GM12873 (cell line): ENCODE measurements at regions not wholly inside any gene's neighbourhood (a gene's known extent, or its start where the extent isn't known, plus 50 kb on each side); places are given as distances from the start of the nearest gene placed in this dataset.

Experiments
- TF ChIP-seq, protein P1 (sequence below): IDR thresholded peaks from 2 replicates; pipeline ENCODE4 v1.5.1; 2012; ENCODE audit warnings: low read depth, mild to moderate bottlenecking, moderate library complexity, low read length, control low read depth; ENCODE audit not compliant: insufficient read depth; ENCODE audit errors: missing control alignments

DNA sequence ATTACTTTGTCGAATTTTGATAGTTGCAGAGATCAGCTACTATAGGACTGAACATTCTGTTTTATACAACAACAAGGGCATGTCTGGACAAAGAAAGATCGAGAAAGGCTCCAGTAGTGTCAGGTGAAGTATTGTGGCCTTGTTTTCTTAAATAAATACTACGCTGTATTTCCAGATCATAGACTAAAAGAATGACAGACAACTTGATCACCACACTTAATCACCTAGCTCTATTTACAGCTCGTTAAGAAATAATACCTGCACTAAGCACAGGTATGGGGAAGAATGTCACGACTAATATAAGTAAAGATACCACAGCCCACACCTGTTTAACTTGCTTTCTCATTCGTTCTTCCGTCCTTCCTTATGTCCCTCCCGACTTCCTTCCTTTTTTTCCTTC lies 269.2 kb downstream of the HGF start:
- TF ChIP-seq, protein P1, sequence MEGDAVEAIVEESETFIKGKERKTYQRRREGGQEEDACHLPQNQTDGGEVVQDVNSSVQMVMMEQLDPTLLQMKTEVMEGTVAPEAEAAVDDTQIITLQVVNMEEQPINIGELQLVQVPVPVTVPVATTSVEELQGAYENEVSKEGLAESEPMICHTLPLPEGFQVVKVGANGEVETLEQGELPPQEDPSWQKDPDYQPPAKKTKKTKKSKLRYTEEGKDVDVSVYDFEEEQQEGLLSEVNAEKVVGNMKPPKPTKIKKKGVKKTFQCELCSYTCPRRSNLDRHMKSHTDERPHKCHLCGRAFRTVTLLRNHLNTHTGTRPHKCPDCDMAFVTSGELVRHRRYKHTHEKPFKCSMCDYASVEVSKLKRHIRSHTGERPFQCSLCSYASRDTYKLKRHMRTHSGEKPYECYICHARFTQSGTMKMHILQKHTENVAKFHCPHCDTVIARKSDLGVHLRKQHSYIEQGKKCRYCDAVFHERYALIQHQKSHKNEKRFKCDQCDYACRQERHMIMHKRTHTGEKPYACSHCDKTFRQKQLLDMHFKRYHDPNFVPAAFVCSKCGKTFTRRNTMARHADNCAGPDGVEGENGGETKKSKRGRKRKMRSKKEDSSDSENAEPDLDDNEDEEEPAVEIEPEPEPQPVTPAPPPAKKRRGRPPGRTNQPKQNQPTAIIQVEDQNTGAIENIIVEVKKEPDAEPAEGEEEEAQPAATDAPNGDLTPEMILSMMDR: no peak

- TF ChIP-seq, protein P1: peak; percentile 49
These were observed 270.4 kb downstream of the HGF start for GRCh38 chr7:81499262-81500116.

- TF ChIP-seq, protein P1: no peak
These were observed 271.7 kb downstream of the HGF start for GRCh38 chr7:81498176-81498575.

- TF ChIP-seq, protein P1: no peak
These were observed 276.9 kb downstream of the HGF start for GRCh38 chr7:81492910-81493309.

DNA sequence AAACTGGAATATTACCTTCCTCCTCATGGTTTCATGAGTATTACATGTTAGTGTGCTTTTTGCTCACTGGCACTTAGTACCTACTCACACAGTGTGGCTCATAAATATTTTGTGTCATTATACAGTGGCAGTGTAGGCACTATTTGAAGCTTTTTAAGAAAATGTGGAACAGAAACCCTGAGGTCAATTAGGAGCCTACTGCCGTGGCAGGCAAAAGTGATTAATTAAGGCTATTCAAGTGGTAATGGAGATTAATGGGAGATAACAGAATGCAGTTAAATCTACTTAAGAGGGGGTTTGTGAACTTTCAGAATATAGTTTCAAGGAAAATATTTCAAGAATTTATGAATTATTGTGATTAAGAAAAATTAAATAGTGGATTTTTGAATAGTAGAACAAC lies 277.6 kb downstream of the HGF start:
- TF ChIP-seq, protein P1: no peak

DNA sequence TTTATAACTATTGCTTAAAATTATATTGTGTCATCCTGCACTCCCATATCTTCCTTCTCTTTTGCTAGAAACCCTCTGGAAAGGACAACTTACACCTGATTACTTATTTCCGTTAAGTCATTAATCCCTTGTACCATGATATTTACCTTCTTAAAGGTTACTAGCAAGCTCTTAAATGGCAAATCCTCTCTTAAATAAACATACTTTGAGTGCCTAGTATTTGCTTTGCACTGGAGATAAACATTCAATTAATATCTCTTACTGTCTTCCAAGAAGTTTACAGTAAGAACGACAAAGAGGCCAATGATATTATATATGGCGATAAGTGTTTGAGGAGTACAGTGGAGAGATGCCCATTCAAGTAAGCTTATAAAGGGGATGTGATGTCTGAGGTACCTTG lies 278.3 kb downstream of the HGF start:
- TF ChIP-seq, protein P1: no peak

DNA sequence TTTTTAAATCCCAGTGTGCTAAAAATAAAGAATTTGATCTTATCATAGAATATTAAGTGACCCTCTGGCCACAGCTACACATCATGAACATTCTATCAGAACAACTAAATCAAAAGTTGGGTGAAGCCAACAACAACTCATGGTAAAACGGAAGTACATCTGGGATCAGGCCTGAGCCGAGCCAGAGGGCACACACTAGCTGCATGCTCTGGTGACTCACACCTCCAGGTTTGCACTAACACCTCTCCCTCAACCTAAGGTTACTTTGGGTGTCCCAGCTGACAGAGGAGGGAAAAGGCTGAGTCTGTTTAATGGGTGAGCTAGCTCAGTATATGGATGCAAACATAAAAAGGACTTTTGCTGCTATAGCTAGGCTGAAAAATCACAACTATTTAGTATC lies 281.6 kb downstream of the HGF start:
- TF ChIP-seq, protein P1: no peak
